ENCODE measurements at regions not wholly inside any gene's neighbourhood (a gene's known extent, or its start where the extent isn't known, plus 50 kb on each side); places are given as distances from the start of the nearest gene placed in this dataset.
"Not testable (repeated sequence)": the region's sequence is repeated elsewhere in the genome, so short reads cannot be mapped to it uniquely, and the experiment has no call there.

DNA sequence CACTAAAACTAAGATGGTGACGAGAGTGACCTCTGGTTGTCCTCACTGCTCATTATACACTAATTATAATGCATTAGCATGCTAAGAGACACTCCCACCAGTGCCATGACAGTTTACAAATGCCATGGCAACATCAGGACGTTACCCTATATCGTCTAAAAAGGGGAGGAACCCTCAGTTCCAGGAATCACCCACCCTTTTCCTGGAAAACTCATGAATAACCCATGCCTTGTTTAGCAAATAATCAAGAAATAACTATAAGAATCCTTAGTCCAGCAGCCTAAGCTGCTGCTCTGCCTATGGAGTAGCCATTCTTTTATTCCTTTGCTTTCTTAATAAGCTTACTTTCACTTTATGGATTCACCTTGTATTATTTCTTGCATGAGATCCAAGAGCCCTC is 432.1 kb downstream of the ZNF536 start:
- not testable (repeated sequence) for TF ChIP-seq POLR2AphosphoS5, CTCF, EP300, POLR2A (IDR thresholded peaks at IDR 0.05)

Data from gastroesophageal sphincter (tissue), 3 donors.